ENCODE measurements at regions not wholly inside any gene's neighbourhood (a gene's known extent, or its start where the extent isn't known, plus 50 kb on each side); places are given as distances from the start of the nearest gene placed in this dataset.
"Not testable (repeated sequence)": the region's sequence is repeated elsewhere in the genome, so short reads cannot be mapped to it uniquely, and the experiment has no call there.

- DNase-seq (ENCODE audit: low spot score) = no peak
- CTCF ChIA-PET = no interaction called here
- POLR2A ChIA-PET (ENCODE audit: low non-redundant PET) = no interaction called here
- H3K27ac ChIP-seq = no peak overlapping the region
- no peak for TF ChIP-seq CTCF (conservative IDR thresholded peaks at IDR 0.05; ENCODE audit: low read depth)
Measured at GRCh38 chr14:106728611-106729010, 1202.2 kb downstream of the TMEM121 start.

- H3K27ac ChIP-seq = no peak overlapping the region
- no peak for TF ChIP-seq CTCF (conservative IDR thresholded peaks at IDR 0.05; ENCODE audit: low read depth)
- POLR2A ChIA-PET (ENCODE audit: low non-redundant PET) = no interaction called here
- CTCF ChIA-PET = no interaction called here
- no peak for DNase-seq (ENCODE audit: low spot score)
Measured at GRCh38 chr14:106729551-106729950, 1203.2 kb downstream of the TMEM121 start.

DNA sequence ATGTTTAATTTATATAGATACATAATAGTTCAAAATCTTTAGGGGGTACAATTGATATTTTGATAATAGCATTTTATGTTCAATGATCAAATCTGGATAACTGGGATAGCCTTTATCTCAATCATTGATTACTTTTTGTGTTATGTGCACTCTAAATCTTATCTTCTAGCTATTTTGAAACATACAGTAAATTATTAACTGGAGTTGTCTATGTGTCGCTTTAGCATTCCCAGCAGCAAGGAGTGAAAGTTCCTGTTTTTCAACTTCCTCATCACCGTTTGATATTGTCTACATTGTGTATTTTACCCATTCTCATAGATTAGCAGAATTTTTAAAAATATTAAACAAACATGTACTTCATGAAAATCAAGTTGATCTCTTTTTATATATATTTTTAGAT, 1207.4 kb downstream of the TMEM121 start:
- H3K27ac ChIP-seq = no peak overlapping the region
- ChIA-PET CTCF (no interaction called here), POLR2A (ENCODE audit: low non-redundant PET) (no interaction called here)
- no peak for TF ChIP-seq CTCF (conservative IDR thresholded peaks at IDR 0.05; ENCODE audit: low read depth)
- no peak for DNase-seq (ENCODE audit: low spot score)

- H3K27ac ChIP-seq = no peak overlapping the region
- DNase-seq (ENCODE audit: low spot score) = no peak
- no peak for TF ChIP-seq CTCF (conservative IDR thresholded peaks at IDR 0.05; ENCODE audit: low read depth)
- ChIA-PET POLR2A (ENCODE audit: low non-redundant PET) (no interaction called here), CTCF (no interaction called here)
Measured at GRCh38 chr14:106737021-106737420, 1210.6 kb downstream of the TMEM121 start.

DNA sequence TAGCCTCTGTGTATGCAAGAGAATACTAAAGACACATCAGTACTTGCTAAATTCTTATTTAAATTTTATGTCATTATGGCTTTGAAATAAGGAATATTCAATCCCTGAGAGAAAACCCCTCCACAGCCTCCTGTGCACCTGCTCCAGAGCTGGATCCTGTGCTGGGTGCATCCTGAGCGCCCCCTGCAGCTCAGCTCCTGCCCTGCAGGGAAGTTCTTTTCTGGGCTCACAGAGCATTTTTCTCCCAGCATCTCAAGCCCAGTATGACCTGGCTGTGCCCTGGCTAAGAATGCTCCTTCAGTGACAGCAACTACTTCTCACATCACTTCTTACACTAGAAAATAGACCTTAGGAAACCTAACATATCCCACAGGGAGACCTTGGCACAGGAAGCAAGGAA, 1211.7 kb downstream of the TMEM121 start:
- no peak for DNase-seq (ENCODE audit: low spot score)
- TF ChIP-seq CTCF (conservative IDR thresholded peaks at IDR 0.05; ENCODE audit: low read depth) = no peak
- ChIA-PET POLR2A (ENCODE audit: low non-redundant PET) (no interaction called here), CTCF (no interaction called here)
- H3K27ac ChIP-seq = no peak overlapping the region

- DNase-seq (ENCODE audit: low spot score); POLR2A ChIA-PET (ENCODE audit: low non-redundant PET); CTCF ChIA-PET; H3K27ac ChIP-seq: not testable (repeated sequence)
Measured at GRCh38 chr14:106738598-106739258, 1212.3 kb downstream of the TMEM121 start.

DNA sequence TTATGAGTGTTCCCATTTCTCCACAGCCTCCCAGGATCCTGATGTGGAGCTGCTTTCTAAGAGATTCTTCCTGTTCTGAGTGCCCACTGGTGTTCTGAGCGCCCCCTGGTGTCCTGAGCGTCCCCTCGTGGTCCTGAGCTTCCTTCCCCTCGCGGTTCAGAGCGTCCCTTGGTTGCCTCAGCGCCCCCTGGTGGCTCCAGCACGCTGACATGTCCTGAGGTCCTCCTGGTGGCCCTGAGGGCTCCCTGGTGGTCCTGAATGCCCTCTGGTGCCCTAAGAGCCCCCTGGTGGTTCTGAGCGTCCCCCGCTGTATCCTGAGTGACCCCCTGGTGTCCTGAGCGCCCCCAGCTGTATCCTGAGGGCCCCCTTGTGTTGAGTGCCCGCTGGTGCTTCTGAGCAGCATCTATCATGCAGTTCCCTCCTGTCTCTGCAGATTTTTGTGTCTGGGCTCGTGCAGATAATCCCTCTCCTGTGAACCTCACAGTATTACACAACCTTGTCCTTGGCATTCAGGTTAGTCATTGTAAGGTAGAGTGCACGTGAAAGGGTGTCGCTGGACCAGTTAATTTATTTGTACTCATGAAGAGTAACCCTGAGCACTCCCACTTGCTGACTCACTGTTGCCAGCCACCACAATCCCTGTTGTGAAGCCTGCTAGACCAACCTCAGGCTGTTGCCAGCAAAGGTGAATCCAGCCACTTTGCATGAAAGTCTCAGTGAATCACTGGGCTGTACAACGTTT, 1214.9 kb downstream of the TMEM121 start:
- CTCF ChIA-PET; H3K27ac ChIP-seq; DNase-seq (ENCODE audit: low spot score); POLR2A ChIA-PET (ENCODE audit: low non-redundant PET): not testable (repeated sequence)

DNA sequence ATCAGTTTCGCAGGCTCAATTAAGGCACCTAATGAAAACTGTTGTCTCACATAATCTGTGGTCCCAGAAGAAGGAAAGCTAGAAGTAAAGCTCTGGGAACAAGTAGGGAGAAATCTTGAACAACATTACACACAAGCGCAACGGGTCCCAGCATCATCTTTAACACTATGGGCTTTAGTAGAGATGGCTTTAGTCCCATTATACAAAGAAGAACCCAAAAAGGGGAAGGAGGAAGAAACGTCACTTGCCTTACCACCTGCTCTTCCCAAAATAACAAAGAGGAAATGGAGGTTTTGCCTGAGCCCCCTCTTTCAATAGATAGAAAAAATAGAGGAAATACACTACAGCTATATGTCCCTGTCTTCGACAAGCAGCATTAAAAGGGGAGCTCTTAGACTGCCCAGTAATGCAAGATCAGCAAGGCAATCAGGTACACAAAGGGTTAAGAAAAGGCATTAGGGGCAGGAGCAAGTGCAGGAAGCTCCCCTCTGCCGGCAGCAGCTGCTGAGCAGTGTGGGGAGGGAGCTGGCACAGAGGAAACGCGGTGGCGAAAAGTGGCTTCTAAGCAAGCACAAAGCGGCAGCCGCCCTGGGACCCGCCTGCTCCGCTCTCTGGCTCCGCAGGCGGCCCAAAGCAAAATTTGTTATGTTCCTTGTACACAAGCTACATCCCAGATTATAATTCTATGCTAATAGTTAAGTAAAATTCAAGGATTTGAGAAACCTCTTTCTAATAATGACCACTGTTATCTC, 1218.8 kb downstream of the TMEM121 start:
- CTCF ChIA-PET; DNase-seq (ENCODE audit: low spot score); POLR2A ChIA-PET (ENCODE audit: low non-redundant PET); H3K27ac ChIP-seq: not testable (repeated sequence)

DNA sequence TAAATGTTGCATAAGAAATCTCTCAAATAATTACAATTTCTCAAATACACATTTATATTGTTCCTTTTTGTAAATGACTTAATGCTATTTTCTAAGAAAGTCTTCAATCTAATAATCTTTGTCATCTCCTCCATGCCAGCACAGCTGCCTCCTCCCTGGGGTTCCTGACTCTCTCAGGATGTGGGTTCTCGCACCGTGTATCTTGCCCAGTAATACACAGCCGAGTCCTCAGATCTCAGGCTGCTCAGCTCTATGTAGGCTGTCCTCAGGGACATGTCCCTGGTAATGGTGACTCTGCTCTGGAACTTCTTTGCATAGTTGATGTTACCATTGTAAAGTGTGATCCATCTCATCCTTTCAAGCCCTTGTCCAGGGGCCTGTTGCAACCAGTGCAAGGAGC, 1223.7 kb downstream of the TMEM121 start:
- CTCF ChIA-PET; H3K27ac ChIP-seq; DNase-seq (ENCODE audit: low spot score): not testable (repeated sequence)

GRCh38 chr14:106753751-106754150, 1227.4 kb downstream of the TMEM121 start:
- H3K27ac ChIP-seq; CTCF ChIA-PET; DNase-seq (ENCODE audit: low spot score); POLR2A ChIA-PET (ENCODE audit: low non-redundant PET): not testable (repeated sequence)

More for the DNA sequence above, 1223.7 kb downstream of the TMEM121 start:
- POLR2A ChIA-PET (ENCODE audit: low non-redundant PET) = not testable (repeated sequence)

GRCh38 chr14:106757444-106757843, 1231.1 kb downstream of the TMEM121 start:
- CTCF ChIA-PET; DNase-seq (ENCODE audit: low spot score); H3K27ac ChIP-seq; POLR2A ChIA-PET (ENCODE audit: low non-redundant PET): not testable (repeated sequence)
